ENCODE measurements at regions not wholly inside any gene's neighbourhood (a gene's known extent, or its start where the extent isn't known, plus 50 kb on each side); places are given as distances from the start of the nearest gene placed in this dataset.
"Not testable (repeated sequence)": the region's sequence is repeated elsewhere in the genome, so short reads cannot be mapped to it uniquely, and the experiment has no call there.

GRCh38 chr2:52463457-52463856, 1304.1 kb upstream of the CHAC2 start:
- DNase-seq (ENCODE audit: low read depth) = no peak

- no peak for DNase-seq (ENCODE audit: low read depth)
Observed at GRCh38 chr2:52456561-52457377, 1310.8 kb upstream of the CHAC2 start.

DNA sequence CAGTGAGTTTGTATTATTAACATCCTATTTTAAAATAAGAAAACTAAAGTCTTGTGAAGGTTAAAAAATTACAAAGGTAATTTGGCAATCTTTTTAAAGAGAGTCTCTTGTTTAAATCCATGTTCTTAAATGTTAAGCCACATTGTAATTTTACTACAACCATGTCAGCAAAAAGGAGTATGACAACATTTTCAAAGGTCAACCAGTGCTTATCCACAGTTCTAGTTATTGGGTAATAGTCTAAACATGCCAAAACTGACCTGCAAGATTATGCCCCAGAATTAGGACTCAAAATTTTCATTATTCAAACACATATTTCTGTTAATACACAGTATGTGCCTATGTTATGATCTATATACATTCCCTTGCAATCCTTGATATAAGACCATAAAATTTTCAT, 1312.6 kb upstream of the CHAC2 start:
- DNase-seq (ENCODE audit: low read depth) = no peak

- DNase-seq (ENCODE audit: low read depth) = no peak
Observed at GRCh38 chr2:52452201-52452600, 1315.4 kb upstream of the CHAC2 start.

- DNase-seq (ENCODE audit: low read depth) = no peak
Observed at GRCh38 chr2:52445686-52446085, 1321.9 kb upstream of the CHAC2 start.

DNA sequence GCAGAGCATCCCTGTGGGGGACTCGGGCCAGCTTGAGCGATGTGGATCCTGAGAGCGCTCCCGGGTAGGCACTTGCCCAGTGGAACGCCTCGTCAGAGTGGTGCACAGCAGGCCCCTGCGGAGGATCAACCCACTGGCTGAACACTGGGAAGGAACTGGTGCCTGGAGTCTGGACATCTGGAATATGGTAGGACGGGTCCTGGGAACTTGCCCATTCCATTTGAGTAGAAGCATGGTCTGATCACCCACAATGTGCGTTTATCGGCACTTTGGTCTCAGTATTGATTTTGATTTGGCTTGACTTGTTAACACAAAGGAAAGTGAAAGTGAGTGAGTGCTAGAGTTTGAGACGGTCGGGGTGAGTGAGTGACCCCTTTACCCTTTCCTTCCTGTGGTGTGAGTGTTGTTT, 1336.2 kb upstream of the CHAC2 start:
- no peak for DNase-seq (ENCODE audit: low read depth)

DNA sequence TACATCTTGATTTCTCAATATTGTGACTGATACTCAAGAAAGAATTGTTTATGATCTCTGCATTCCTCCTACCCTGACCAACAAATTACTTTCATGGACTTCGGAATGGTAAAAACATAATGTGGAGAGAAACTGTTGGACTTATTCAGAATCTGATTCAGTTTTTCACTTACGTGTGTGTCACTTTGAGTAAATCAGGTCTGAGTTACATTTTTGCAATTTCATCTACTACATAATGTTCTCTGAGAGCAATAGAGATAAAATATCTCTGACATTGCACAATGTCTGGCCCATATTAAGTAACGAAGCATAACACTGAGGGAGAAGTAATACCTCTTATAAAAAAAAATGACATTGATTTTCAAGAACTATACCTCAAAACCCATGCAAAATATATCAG, 1337.9 kb upstream of the CHAC2 start:
- DNase-seq (ENCODE audit: low read depth) = no peak

GRCh38 chr2:52429171-52429570, 1338.4 kb upstream of the CHAC2 start:
- DNase-seq (ENCODE audit: low read depth) = no peak

GRCh38 chr2:52428224-52428623, 1339.4 kb upstream of the CHAC2 start:
- no peak for DNase-seq (ENCODE audit: low read depth)

DNA sequence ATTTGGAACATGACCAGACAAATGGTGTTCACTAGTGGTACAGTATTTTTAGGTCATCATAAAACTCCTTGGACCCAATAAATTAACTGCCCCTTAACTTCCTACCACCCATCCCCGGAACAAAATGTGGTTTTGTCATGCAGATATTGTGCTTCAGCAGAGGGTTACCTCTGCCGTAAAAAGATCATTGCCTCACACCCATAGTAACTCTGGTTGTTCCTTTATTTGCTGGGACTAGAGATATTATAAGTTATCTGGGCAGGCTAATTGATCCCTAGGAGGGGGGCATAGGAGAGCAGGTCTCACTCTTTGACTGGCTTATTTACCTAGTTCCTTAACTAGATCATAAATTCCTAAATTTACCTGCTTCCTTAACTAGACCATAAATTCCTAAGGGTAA, 1343.9 kb upstream of the CHAC2 start:
- DNase-seq (ENCODE audit: low read depth) = no peak

DNA sequence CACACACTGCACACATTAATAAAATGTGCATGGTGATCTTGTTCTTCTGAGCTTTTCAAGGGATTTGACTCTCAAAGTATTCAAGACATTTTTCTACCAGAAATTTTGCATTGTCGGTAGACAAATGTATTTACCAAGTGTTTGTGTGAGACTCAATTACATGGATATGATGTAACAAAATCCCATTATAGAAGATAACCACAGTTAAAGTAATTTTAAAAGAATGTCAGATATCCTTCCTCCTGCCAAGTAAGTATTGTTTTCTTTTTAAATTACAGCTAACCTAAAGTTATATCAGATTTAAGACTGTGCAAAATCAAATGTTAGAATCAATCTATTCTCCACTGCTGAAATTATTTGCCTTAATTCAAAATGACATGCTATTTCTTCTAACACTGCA, 1344.5 kb upstream of the CHAC2 start:
- no peak for DNase-seq (ENCODE audit: low read depth)

GRCh38 chr2:52416340-52416739, 1351.3 kb upstream of the CHAC2 start:
- no peak for DNase-seq (ENCODE audit: low read depth)

DNA sequence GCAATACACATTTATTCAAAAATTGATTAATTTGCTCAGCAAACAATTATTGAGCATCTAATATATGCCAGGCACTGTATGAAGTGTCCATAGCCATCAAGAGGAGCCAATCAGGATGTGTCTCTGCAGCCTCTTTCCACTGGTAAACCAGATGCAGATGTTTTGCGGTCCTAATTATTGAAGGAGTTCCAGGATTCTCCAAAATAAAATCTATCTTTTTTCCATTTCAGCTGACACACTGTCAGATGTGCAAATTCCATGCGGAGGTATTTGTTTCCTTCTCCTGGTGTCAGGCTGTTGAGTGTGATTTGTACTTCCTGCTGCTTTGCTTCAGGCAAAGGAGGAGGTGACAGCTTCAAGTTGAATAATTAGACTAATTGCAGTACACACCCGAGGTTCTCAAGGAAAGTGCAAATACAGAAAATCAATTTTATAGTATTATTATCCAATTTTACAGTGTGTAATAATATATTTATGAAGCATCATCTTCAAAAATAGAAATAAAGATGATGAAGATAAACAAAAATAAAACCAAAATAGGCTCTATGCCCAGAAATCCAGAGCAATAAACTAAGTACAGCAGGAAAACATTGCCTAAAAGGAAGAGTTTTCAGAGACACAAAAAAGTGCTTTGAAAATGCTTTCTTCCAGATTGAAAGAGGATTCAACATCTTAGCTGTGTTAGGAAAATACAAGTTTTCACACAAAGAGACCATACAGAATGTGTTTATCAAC, 1352.9 kb upstream of the CHAC2 start:
- DNase-seq (ENCODE audit: low read depth) = no peak

GRCh38 chr2:52409308-52410118, 1358.1 kb upstream of the CHAC2 start:
- DNase-seq (ENCODE audit: low read depth) = not testable (repeated sequence)

GRCh38 chr2:52405980-52406379, 1361.6 kb upstream of the CHAC2 start:
- DNase-seq (ENCODE audit: low read depth) = no peak

- no peak for DNase-seq (ENCODE audit: low read depth)
Observed at GRCh38 chr2:52404866-52405265, 1362.7 kb upstream of the CHAC2 start.

DNA sequence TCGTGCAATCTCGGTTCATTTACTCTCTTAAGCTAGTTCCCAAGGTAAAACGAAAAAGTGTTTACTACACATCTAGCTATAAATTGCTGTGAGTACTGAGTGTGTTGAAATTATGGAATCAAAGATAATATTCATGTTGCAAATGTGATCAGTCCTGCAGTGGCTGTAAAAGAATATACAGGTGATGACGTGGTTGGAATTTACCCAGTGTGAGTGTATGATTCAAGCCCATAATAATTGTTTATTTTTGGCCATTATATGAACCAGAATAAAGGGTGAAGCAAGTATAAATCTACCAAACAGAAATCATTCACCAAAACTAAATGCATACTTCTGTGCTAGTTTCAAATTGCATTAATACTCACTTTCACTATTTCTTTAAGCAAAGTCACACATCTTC, 1363.6 kb upstream of the CHAC2 start:
- no peak for DNase-seq (ENCODE audit: low read depth)

GRCh38 chr2:52402128-52402527, 1365.5 kb upstream of the CHAC2 start:
- DNase-seq (ENCODE audit: low read depth) = no peak

- DNase-seq (ENCODE audit: low read depth) = no peak
Observed at GRCh38 chr2:52396836-52397235, 1364.9 kb upstream of the NRXN1 start.

DNA sequence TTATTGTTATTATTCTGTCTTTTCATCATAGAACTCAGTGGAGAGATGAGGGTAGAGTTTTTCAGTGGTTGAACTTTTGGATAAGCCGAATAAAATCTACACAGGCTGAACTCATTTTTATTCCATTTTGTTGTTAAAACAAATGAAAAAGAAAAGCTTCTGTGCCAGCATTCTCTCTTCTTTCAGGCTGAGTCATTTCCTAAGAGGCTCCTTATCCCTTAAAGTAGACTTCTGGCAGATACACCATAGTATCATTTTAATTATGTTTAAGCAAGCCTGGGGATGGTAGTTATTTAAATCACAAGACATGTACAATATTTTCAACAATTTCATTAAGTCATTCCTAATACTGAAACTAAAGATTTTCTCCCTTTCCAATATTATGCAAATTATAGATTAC, 1364.0 kb upstream of the NRXN1 start:
- DNase-seq (ENCODE audit: low read depth) = peak; percentile 18

- DNase-seq (ENCODE audit: low read depth) = no peak
Observed at GRCh38 chr2:52391621-52392020, 1359.7 kb upstream of the NRXN1 start.

DNA sequence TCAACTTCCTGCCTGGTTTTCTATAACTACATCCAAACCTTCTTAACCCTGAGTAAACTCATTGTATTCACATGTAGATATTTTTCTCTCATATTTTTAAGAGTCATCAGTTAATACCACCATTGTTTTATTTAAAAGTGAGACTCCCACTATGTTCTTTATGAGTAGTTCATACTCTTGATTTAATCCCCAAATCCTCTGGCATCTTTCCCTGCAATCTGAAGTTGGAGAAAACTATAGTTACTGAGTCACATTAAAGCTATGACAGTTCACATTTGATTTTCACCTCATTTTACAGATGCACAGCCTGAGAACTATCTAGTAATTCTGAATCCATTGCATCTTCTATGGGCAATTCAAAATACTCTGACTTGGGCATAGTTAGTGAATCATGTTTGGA, 1358.7 kb upstream of the NRXN1 start:
- no peak for DNase-seq (ENCODE audit: low read depth)

All from fibroblast of the conjunctiva (primary cell).